ENCODE measurements at regions not wholly inside any gene's neighbourhood (a gene's known extent, or its start where the extent isn't known, plus 50 kb on each side); places are given as distances from the start of the nearest gene placed in this dataset.

- no peak overlapping the region for H3K4me3 ChIP-seq (replicated peaks; ENCODE audit: low read depth, low read length)
- TF ChIP-seq, protein P1, sequence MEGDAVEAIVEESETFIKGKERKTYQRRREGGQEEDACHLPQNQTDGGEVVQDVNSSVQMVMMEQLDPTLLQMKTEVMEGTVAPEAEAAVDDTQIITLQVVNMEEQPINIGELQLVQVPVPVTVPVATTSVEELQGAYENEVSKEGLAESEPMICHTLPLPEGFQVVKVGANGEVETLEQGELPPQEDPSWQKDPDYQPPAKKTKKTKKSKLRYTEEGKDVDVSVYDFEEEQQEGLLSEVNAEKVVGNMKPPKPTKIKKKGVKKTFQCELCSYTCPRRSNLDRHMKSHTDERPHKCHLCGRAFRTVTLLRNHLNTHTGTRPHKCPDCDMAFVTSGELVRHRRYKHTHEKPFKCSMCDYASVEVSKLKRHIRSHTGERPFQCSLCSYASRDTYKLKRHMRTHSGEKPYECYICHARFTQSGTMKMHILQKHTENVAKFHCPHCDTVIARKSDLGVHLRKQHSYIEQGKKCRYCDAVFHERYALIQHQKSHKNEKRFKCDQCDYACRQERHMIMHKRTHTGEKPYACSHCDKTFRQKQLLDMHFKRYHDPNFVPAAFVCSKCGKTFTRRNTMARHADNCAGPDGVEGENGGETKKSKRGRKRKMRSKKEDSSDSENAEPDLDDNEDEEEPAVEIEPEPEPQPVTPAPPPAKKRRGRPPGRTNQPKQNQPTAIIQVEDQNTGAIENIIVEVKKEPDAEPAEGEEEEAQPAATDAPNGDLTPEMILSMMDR (IDR thresholded peaks at IDR 0.05; ENCODE audit: low read length, missing control alignments), result no peak
- DNase-seq (ENCODE audit: low read depth), result no peak
These were observed 139.6 kb upstream of the GDF10 start for GRCh38 chr10:47160261-47160908.

- H3K4me3 ChIP-seq (replicated peaks; ENCODE audit: low read depth, low read length), result no peak overlapping the region
- TF ChIP-seq, protein P1 (IDR thresholded peaks at IDR 0.05; ENCODE audit: low read length, missing control alignments), result no peak
- DNase-seq (ENCODE audit: low read depth), result no peak
These were observed 139.0 kb upstream of the GDF10 start for GRCh38 chr10:47160967-47161366.

GRCh38 chr10:47161465-47161864, 138.5 kb upstream of the GDF10 start:
- TF ChIP-seq, protein P1 (IDR thresholded peaks at IDR 0.05; ENCODE audit: low read length, missing control alignments), result no peak
- H3K4me3 ChIP-seq (replicated peaks; ENCODE audit: low read depth, low read length), result no peak overlapping the region
- no peak for DNase-seq (ENCODE audit: low read depth)

DNA sequence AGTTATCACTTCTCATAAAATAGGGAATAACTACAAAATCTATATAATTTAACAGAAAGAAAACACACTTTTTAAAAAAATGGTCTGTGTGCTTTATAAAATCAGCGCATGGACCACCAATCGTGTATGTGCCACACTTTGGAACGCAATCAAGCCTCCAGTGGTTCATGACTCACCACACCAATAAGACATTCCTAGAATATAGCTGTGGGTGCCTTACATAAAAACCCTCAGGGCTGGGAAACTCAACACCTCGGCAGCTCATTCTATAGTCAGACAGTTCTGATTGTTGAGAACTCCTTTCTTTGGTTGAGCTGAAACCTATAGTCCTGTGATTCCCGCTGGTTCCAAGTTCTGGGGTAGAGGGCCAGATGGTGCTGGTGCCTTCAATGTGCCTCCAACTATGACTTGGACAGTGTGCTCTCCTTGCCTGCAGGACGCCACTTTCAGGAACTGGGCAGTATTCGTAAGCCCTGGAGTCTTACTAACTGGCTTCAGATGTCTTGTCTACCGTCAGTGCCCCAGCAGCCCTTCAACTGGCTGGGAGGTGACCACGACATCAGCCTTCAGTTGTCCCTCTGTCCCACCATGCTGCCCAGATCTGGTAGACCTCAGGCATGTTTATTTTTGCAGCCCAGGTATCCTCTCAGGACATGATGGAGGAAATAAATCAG, 135.7 kb upstream of the GDF10 start:
- no peak overlapping the region for H3K4me3 ChIP-seq (replicated peaks; ENCODE audit: low read depth, low read length)
- TF ChIP-seq, protein P1 (IDR thresholded peaks at IDR 0.05; ENCODE audit: low read length, missing control alignments), result no peak
- peak; percentile 69 for DNase-seq (ENCODE audit: low read depth)

GRCh38 chr10:47164800-47165128, 135.2 kb upstream of the GDF10 start:
- TF ChIP-seq, protein P1 (IDR thresholded peaks at IDR 0.05; ENCODE audit: low read length, missing control alignments), result no peak
- no peak for DNase-seq (ENCODE audit: low read depth)
- H3K4me3 ChIP-seq (replicated peaks; ENCODE audit: low read depth, low read length), result no peak overlapping the region

DNA sequence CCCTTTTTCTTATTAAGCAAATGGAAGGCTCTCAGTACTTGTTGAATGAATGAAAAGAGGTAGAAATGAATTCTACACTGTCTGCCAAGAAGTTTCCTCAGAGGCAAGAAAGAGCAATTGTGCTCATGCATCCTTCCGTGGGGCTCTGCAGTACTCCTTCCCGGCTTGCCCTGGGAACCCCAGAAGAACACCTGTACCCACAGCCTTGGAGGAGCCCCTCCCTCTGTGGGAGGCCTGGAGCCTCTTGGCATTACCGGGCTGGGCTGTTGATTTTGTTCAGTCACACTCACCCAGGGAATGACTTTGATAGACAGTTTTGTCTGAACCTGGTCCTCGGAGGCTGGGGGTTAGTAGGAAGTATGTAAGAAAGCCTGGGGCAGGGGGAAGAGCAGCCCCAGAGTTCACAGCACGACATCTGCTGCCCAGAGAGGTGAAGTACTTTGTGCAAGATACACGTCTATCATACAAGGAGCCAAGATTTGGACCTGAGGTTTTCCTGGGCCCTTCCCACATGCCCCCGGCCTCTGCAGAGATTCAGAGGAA, 134.8 kb upstream of the GDF10 start:
- H3K4me3 ChIP-seq (replicated peaks; ENCODE audit: low read depth, low read length), result peak overlapping the region; percentile 0
- no peak for DNase-seq (ENCODE audit: low read depth)
- TF ChIP-seq, protein P1 (IDR thresholded peaks at IDR 0.05; ENCODE audit: low read length, missing control alignments), result peak; percentile 7

All from fibroblast of pulmonary artery (primary cell).